ENCODE measurements at regions not wholly inside any gene's neighbourhood (a gene's known extent, or its start where the extent isn't known, plus 50 kb on each side); places are given as distances from the start of the nearest gene placed in this dataset.
A peak's percentile ranks its signal among the peaks of the same experiment; 100 is the strongest.

DNA sequence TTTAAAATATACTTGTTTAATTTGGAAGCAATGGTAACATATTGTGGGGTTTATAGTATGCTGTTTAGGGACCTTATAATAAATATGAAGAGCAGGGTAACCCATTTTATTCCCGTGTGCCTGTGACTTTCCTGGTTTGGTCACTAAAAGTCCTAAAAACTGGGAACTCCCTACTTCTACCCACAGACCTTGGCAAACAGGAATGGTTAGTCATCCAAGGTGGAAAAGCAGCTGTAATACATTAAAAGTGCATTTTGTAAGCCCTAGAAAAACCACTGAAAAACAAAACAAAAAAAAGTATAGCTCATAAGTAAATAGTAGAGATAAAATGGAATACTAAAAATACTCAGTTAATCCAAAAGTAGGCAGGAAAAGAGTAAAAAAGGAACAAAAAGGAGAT lies 538.9 kb downstream of the LMO4 start:
- no peak for DNase-seq (ENCODE audit: low spot score)
- TF ChIP-seq, protein P1, sequence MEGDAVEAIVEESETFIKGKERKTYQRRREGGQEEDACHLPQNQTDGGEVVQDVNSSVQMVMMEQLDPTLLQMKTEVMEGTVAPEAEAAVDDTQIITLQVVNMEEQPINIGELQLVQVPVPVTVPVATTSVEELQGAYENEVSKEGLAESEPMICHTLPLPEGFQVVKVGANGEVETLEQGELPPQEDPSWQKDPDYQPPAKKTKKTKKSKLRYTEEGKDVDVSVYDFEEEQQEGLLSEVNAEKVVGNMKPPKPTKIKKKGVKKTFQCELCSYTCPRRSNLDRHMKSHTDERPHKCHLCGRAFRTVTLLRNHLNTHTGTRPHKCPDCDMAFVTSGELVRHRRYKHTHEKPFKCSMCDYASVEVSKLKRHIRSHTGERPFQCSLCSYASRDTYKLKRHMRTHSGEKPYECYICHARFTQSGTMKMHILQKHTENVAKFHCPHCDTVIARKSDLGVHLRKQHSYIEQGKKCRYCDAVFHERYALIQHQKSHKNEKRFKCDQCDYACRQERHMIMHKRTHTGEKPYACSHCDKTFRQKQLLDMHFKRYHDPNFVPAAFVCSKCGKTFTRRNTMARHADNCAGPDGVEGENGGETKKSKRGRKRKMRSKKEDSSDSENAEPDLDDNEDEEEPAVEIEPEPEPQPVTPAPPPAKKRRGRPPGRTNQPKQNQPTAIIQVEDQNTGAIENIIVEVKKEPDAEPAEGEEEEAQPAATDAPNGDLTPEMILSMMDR (conservative IDR thresholded peaks at IDR 0.05; ENCODE audit: low read depth, low read length) = no peak
- no peak for TF ChIP-seq EZH2 (IDR thresholded peaks at IDR 0.05; ENCODE audit: borderline replicate concordance, low read depth, low read length, poor library complexity, severe bottlenecking)
- POLR2A ChIA-PET (ENCODE audit: low non-redundant PET) = no interaction called here

DNA sequence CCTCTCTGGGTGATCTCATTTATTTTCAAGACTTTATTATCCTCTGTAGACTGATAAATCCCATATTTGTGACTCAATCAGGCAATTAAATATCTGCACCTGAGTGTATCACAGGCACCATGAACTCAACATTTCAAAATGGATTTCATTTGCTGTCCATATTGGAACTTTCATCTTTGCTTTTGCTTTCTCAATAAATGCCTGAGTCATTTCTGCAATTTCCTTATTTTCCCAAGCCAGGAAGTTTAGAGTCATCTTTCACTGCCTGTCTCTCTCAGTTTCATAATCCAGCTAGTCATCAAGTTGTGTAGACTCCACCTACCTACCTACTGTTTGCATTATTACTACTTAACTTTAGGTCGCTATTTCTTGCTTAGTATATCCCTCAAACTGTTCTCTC lies 540.9 kb downstream of the LMO4 start:
- Histone ChIP-seq H3K27ac (ENCODE audit: low read depth, low read length, poor library complexity, severe bottlenecking) (peak overlapping the region; percentile 47), H3K4me1 (ENCODE audit: insufficient read depth, low read length, poor library complexity, severe bottlenecking) (peaks cover 9% of the 10 kb centered on the region), H3K36me3 (ENCODE audit: insufficient read depth, low read length, poor library complexity, severe bottlenecking) (no peaks in the 10 kb centered on the region), H3K27me3 (replicated peaks; ENCODE audit: insufficient read depth, low read depth, low read length, poor library complexity) (no peaks in the 10 kb centered on the region), H3K9me3 (ENCODE audit: low read depth, low read length, poor library complexity, severe bottlenecking) (peaks cover 9% of the 10 kb centered on the region), H3K4me3 (ENCODE audit: low read depth, low read length, poor library complexity, severe bottlenecking) (no peak overlapping the region)
- peak; percentile 66 for DNase-seq (ENCODE audit: low spot score)
- BruUV-seq (replicated peaks) = no TSS peak
- CTCF ChIA-PET = no interaction called here
- TF ChIP-seq, protein P1 (conservative IDR thresholded peaks at IDR 0.05; ENCODE audit: low read depth, low read length) = no peak
- TF ChIP-seq EZH2 (IDR thresholded peaks at IDR 0.05; ENCODE audit: borderline replicate concordance, low read depth, low read length, poor library complexity, severe bottlenecking) = no peak
- POLR2A ChIA-PET (ENCODE audit: low non-redundant PET) = no interaction called here
- intact Hi-C loops (cut with micrococcal nuclease; ENCODE audit: unreplicated experiment) = no loop called here

More for the DNA sequence above, 538.9 kb downstream of the LMO4 start:
- H3K27ac ChIP-seq (ENCODE audit: low read depth, low read length, poor library complexity, severe bottlenecking) = no peak overlapping the region
- no peaks in the 10 kb centered on the region for H3K27me3 ChIP-seq (replicated peaks; ENCODE audit: insufficient read depth, low read depth, low read length, poor library complexity)
- H3K36me3 ChIP-seq (ENCODE audit: insufficient read depth, low read length, poor library complexity, severe bottlenecking) = no peaks in the 10 kb centered on the region
- H3K4me3 ChIP-seq (ENCODE audit: low read depth, low read length, poor library complexity, severe bottlenecking) = no peak overlapping the region
- BruUV-seq (replicated peaks) = no TSS peak
- CTCF ChIA-PET = no interaction called here
- intact Hi-C loops (cut with micrococcal nuclease; ENCODE audit: unreplicated experiment) = no loop called here
- H3K9me3 ChIP-seq (ENCODE audit: low read depth, low read length, poor library complexity, severe bottlenecking) = peaks cover 9% of the 10 kb centered on the region
- H3K4me1 ChIP-seq (ENCODE audit: insufficient read depth, low read length, poor library complexity, severe bottlenecking) = peaks cover 15% of the 10 kb centered on the region

DNA sequence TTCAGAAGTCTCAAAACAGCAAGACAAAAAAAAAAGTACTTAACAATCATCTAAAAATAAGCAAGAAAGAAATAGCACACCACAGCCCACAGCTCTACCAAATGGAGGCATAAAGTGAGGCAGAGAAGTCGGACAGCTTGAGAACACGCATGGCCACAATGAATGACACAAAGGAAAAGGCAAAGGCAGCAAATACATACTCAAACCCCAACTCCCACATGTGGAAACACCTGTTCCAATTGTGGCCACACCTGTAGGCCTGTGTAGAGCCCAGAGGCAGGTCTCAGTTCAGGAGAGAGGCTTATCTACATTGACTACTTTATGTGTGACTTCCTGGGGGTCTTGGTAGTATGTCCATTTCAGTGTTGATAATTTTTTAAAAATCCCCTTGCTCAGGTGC lies 543.5 kb downstream of the LMO4 start:
- no peak for DNase-seq (ENCODE audit: low spot score)
- no peaks in the 10 kb centered on the region for H3K36me3 ChIP-seq (ENCODE audit: insufficient read depth, low read length, poor library complexity, severe bottlenecking)
- H3K9me3 ChIP-seq (ENCODE audit: low read depth, low read length, poor library complexity, severe bottlenecking) = no peaks in the 10 kb centered on the region
- POLR2A ChIA-PET (ENCODE audit: low non-redundant PET) = no interaction called here
- no peak for TF ChIP-seq EZH2 (IDR thresholded peaks at IDR 0.05; ENCODE audit: borderline replicate concordance, low read depth, low read length, poor library complexity, severe bottlenecking)
- TF ChIP-seq, protein P1 (conservative IDR thresholded peaks at IDR 0.05; ENCODE audit: low read depth, low read length) = no peak
- no peak overlapping the region for H3K4me3 ChIP-seq (ENCODE audit: low read depth, low read length, poor library complexity, severe bottlenecking)
- no TSS peak for BruUV-seq (replicated peaks)
- CTCF ChIA-PET = no interaction called here
- intact Hi-C loops (cut with micrococcal nuclease; ENCODE audit: unreplicated experiment) = no loop called here
- H3K4me1 ChIP-seq (ENCODE audit: insufficient read depth, low read length, poor library complexity, severe bottlenecking) = peaks cover 18% of the 10 kb centered on the region
- H3K27ac ChIP-seq (ENCODE audit: low read depth, low read length, poor library complexity, severe bottlenecking) = no peak overlapping the region
- H3K27me3 ChIP-seq (replicated peaks; ENCODE audit: insufficient read depth, low read depth, low read length, poor library complexity) = no peaks in the 10 kb centered on the region

All from A673 (cell line).